Mucosa of rectum (tissue), 2 donors: ENCODE measurements at regions not wholly inside any gene's neighbourhood (a gene's known extent, or its start where the extent isn't known, plus 50 kb on each side); places are given as distances from the start of the nearest gene placed in this dataset.

Experiments used
- H3K27ac ChIP-seq, 2 donors: one replicate each; pipeline ENCODE4 v1.7.0; 2013; ENCODE audit warnings: inconsistent platforms in 2 of 2, low read depth in 2 of 2, low read length in 2 of 2
- H3K27me3 ChIP-seq, 2 donors: one replicate each; pipeline ENCODE4 v1.7.0; 2013; ENCODE audit warnings: low read length in 2 of 2; ENCODE audit not compliant: control insufficient read depth in 2 of 2, insufficient read depth in 2 of 2
- H3K36me3 ChIP-seq, 2 donors: one replicate each; pipeline ENCODE4 v1.7.0; 2013; ENCODE audit warnings: low read length in 2 of 2; ENCODE audit not compliant: control insufficient read depth in 2 of 2, insufficient read depth in 2 of 2
- H3K4me1 ChIP-seq, 2 donors: one replicate each; pipeline ENCODE4 v1.7.0; 2013; ENCODE audit warnings: low read length in 2 of 2, mild to moderate bottlenecking in 1 of 2; ENCODE audit not compliant: control insufficient read depth in 2 of 2, insufficient read depth in 2 of 2
- H3K4me3 ChIP-seq, 2 donors: one replicate each; pipeline ENCODE4 v1.7.0; 2013; ENCODE audit warnings: low read length in 2 of 2
- H3K9ac ChIP-seq, 2 donors: one replicate each; pipeline ENCODE4 v1.7.0; 2013; ENCODE audit warnings: low read length in 2 of 2, low read depth in 1 of 2, mild to moderate bottlenecking in 1 of 2
- H3K9me3 ChIP-seq, 2 donors: one replicate each; pipeline ENCODE4 v1.7.0; 2013; ENCODE audit warnings: low read length in 2 of 2; ENCODE audit not compliant: control insufficient read depth in 2 of 2
- donor health status: healthy.
- donor health status: Normal muscosa, but diverticular disease.

- Histone ChIP-seq H3K9ac (no peak overlapping the region), H3K36me3 (no peaks in the 10 kb centered on the region), H3K9me3 (no peaks in the 10 kb centered on the region), H3K4me1 (no peaks in the 10 kb centered on the region), H3K4me3 (no peak overlapping the region), H3K27me3 (no peaks in the 10 kb centered on the region), H3K27ac (no peak overlapping the region)
Measured at GRCh38 chr17:70767102-70767701, 597.9 kb downstream of the KCNJ2 start.

DNA sequence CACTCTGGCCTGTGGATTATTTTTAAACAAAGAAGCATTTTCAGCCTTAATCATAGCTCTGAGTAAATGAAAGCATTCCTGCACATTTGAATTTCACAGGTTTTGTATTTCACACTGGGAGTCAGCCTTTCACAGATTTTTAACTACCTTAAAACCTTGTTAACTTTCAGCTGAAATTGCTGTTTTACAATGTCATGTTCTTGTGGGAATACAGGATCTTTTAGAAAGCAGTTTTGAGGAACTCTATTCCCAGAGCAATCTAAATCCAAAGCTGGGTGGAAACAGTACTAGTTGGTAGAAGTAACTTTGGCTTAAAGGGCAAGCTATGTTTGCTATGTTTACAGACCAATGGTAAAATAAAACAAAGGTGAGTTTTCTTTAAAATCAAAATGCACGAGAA is 600.6 kb downstream of the KCNJ2 start:
- no peak overlapping the region for H3K9ac ChIP-seq
- no peaks in the 10 kb centered on the region for H3K36me3 ChIP-seq

DNA sequence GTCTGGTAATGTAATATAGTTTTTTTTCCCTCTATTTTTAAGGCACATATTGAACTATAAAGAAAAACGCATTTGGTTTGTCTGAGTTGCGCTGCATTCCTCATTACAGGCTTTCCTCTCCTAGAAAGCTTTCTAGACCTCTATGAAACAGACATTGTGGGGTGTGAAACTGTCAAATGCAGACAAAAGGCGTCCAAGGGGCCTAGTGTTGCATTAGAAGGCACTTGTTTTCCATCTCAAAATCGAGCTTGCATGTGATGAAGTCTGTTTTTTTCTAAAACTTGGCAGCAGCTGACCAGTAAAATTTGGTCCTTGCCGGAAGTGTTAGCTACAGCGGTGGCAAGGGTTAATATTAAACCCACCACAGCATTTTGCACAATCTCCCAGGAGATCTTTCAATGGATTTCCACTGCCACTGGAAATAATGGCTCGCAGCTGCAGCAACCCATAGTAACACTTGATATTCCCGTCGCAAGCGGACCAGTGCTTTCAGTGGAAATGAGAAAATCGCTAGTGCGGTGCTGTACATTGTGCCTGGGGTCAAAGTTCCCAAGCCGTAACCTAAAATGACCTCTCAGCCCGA is 602.6 kb downstream of the KCNJ2 start:
- H3K4me3 ChIP-seq, result no peak overlapping the region

More for the DNA sequence above, 600.6 kb downstream of the KCNJ2 start:
- H3K9me3 ChIP-seq, result no peaks in the 10 kb centered on the region
- no peaks in the 10 kb centered on the region for H3K4me1 ChIP-seq
- H3K27me3 ChIP-seq, result no peaks in the 10 kb centered on the region
- H3K4me3 ChIP-seq, result no peak overlapping the region
- H3K27ac ChIP-seq, result no peak overlapping the region

DNA sequence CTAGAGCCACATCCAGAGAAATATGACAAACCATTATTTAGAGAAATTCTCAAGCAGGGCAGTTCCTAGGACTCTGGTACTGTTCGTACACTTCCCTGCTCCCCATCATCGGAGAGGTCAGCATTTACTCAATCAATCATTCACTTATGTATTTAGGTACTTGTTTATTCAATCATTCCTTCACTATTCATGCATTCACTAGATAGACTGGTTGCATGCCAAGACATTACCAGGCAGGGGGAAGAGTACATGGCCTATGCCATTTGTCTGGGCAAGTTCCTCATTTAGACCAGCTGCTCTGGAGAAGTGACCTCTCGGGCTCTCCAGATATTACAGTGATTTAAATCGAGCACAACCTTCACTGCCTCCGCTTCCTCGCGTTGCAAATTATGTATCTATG is 603.4 kb downstream of the KCNJ2 start:
- Histone ChIP-seq H3K9me3 (no peaks in the 10 kb centered on the region), H3K4me3 (no peak overlapping the region), H3K9ac (no peak overlapping the region), H3K27me3 (no peaks in the 10 kb centered on the region), H3K4me1 (no peaks in the 10 kb centered on the region), H3K27ac (no peak overlapping the region), H3K36me3 (no peaks in the 10 kb centered on the region)

More for the DNA sequence above, 602.6 kb downstream of the KCNJ2 start:
- H3K27ac ChIP-seq, result no peak overlapping the region
- H3K36me3 ChIP-seq, result no peaks in the 10 kb centered on the region
- H3K9me3 ChIP-seq, result no peaks in the 10 kb centered on the region
- H3K9ac ChIP-seq, result no peak overlapping the region
- H3K27me3 ChIP-seq, result no peaks in the 10 kb centered on the region
- no peaks in the 10 kb centered on the region for H3K4me1 ChIP-seq

GRCh38 chr17:70773258-70773657 is 603.9 kb downstream of the KCNJ2 start:
- Histone ChIP-seq H3K36me3 (no peaks in the 10 kb centered on the region), H3K9me3 (no peaks in the 10 kb centered on the region), H3K9ac (no peak overlapping the region), H3K4me1 (no peaks in the 10 kb centered on the region), H3K27me3 (no peaks in the 10 kb centered on the region), H3K4me3 (no peak overlapping the region), H3K27ac (no peak overlapping the region)

DNA sequence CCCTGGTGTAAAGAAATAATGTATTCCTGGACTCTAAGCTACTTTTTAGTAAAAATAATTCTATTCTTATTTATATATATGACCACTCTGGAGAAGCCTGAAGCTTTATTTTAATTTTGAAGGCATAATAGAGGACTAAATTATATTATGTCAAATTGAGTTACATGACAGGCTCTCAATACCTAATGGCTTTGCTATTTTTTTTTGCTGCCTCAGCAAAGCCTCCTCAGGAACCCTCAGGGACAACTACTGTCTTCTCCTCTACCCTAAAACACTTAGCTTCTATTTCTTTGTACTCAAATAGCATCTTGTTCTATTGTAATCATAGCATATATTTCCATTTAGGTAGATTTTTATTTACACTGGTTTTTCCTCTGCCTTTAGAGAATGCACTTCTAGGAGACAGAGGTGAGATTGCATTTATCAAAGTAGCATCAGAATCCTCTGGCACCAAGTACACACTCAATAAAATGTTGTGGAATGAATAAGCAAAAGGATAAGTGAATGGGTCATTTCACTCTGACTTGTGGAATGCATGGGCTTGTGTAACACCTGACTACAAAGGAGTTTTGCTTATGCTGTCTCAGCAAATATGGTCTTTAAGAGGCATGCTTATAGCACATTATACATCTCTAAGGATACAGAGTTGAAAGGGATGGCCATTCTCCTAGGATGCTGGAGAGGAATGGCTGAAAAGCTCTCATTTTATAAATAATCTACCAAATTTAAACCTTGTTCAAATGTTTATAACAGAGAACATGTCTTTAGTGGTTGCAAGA is 605.2 kb downstream of the KCNJ2 start:
- Histone ChIP-seq H3K4me1 (no peaks in the 10 kb centered on the region), H3K9me3 (no peaks in the 10 kb centered on the region), H3K27ac (no peak overlapping the region), H3K36me3 (no peaks in the 10 kb centered on the region), H3K27me3 (no peaks in the 10 kb centered on the region), H3K9ac (no peak overlapping the region), H3K4me3 (no peak overlapping the region)

- H3K9me3 ChIP-seq, result no peaks in the 10 kb centered on the region
- H3K4me1 ChIP-seq, result no peaks in the 10 kb centered on the region
- no peak overlapping the region for H3K4me3 ChIP-seq
- no peak overlapping the region for H3K9ac ChIP-seq
- no peaks in the 10 kb centered on the region for H3K36me3 ChIP-seq
- H3K27ac ChIP-seq, result no peak overlapping the region
- H3K27me3 ChIP-seq, result no peaks in the 10 kb centered on the region
Measured at GRCh38 chr17:70775679-70776078, 606.3 kb downstream of the KCNJ2 start.

DNA sequence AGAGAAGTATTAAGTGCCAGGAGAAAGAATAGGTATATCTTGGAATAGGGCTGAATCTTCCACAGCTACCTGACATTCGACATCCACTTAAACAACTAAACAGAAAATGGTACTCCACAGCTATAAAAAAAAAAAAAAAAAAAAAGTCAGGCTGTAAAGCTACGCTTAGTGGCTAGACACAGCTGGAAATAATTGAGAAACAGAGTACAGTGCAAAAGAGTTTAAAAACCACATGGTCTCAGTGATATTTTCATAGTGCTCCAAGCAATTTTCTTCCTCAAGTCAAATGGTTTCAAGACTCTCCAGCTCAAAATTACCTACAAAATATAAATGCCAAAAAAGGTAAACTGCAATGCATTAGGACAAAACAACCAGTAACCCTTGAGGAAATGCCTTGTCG is 607.1 kb downstream of the KCNJ2 start:
- Histone ChIP-seq H3K36me3 (no peaks in the 10 kb centered on the region), H3K27ac (no peak overlapping the region), H3K4me3 (no peak overlapping the region), H3K9ac (no peak overlapping the region), H3K4me1 (no peaks in the 10 kb centered on the region), H3K9me3 (no peaks in the 10 kb centered on the region), H3K27me3 (no peaks in the 10 kb centered on the region)

DNA sequence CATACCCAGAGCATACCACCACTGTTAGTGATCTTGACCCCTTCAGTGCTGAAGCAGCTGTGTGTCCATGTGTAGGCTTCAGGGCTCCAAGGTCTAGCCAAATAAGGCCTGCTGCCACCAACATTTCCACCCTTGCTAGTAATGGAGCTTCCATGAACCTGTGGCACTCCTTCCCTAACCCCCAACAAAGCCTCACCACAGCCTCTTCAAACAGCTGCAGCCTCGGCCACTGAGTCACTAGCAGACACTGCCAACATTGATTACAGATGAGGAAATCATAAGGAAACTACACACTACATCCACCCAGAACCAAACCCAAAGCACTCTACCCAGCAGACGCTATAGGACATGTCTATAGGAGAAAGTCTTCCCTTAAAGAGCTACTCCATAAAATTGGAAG is 610.7 kb downstream of the KCNJ2 start:
- no peak overlapping the region for H3K4me3 ChIP-seq

DNA sequence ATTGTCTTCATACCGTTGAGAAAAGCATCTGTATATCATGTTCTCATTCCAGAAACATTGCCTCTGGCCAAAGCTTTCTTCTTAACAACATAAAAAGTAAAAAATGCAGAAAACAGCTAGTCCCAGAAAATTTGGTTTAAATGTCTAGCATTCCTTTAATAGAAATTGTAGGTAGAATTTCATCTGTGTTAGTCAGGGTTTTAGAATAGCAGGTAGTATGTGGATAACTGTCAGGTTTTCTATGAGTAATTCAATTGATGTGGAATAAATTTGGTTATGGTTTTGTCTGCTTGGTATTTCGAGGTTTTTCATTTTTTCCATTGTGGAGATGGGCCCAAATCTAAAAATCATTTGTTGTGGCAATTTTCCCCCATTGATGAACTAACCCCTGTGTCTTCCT is 616.7 kb downstream of the KCNJ2 start:
- no peaks in the 10 kb centered on the region for H3K9me3 ChIP-seq
- H3K27me3 ChIP-seq, result no peaks in the 10 kb centered on the region
- no peak overlapping the region for H3K27ac ChIP-seq
- H3K9ac ChIP-seq, result no peak overlapping the region
- no peaks in the 10 kb centered on the region for H3K4me1 ChIP-seq
- no peaks in the 10 kb centered on the region for H3K36me3 ChIP-seq
- H3K4me3 ChIP-seq, result no peak overlapping the region

More for the DNA sequence above, 610.7 kb downstream of the KCNJ2 start:
- H3K4me1 ChIP-seq, result no peaks in the 10 kb centered on the region
- no peaks in the 10 kb centered on the region for H3K36me3 ChIP-seq
- no peaks in the 10 kb centered on the region for H3K9me3 ChIP-seq
- H3K27ac ChIP-seq, result no peak overlapping the region
- no peaks in the 10 kb centered on the region for H3K27me3 ChIP-seq
- no peak overlapping the region for H3K9ac ChIP-seq
